Ishikawa (cell line): ENCODE measurements at regions not wholly inside any gene's neighbourhood (a gene's known extent, or its start where the extent isn't known, plus 50 kb on each side); places are given as distances from the start of the nearest gene placed in this dataset.
A peak's percentile ranks its signal among the peaks of the same experiment; 100 is the strongest.

ENCODE experiments used
- CEBPB ChIP-seq: IDR thresholded peaks from 2 replicates; pipeline ENCODE4 v1.6.1; 2012
- CREB1 ChIP-seq: IDR thresholded peaks from 2 replicates; pipeline ENCODE4 v1.6.1; 2012; ENCODE audit warnings: low read depth
- EGR1 ChIP-seq: IDR thresholded peaks from 2 replicates; pipeline ENCODE4 v1.6.1; 2012
- EP300 ChIP-seq: IDR thresholded peaks from 2 replicates; pipeline ENCODE4 v1.6.1; 2012; ENCODE audit warnings: borderline replicate concordance
- FOXM1 ChIP-seq: IDR thresholded peaks from 2 replicates; pipeline ENCODE4 v1.6.1; 2012; ENCODE audit warnings: low read depth, borderline replicate concordance
- MAX ChIP-seq: IDR thresholded peaks from 2 replicates; pipeline ENCODE4 v1.6.1; 2012
- NFIC ChIP-seq: IDR thresholded peaks from 2 replicates; pipeline ENCODE4 v1.6.1; 2012
- RAD21 ChIP-seq: IDR thresholded peaks from 2 replicates; pipeline ENCODE4 v1.6.1; 2012; ENCODE audit warnings: low read depth
- REST ChIP-seq: IDR thresholded peaks from 2 replicates; pipeline ENCODE4 v1.6.1; 2012; ENCODE audit warnings: low read depth, mild to moderate bottlenecking
- TAF1 ChIP-seq: IDR thresholded peaks from 2 replicates; pipeline ENCODE4 v1.6.1; 2012; ENCODE audit warnings: low read depth, mild to moderate bottlenecking
- TCF12 ChIP-seq: IDR thresholded peaks from 2 replicates; pipeline ENCODE4 v1.6.1; 2012; ENCODE audit warnings: low read depth
- TEAD4 ChIP-seq: IDR thresholded peaks from 2 replicates; pipeline ENCODE4 v1.6.1; 2012
- USF1 ChIP-seq: IDR thresholded peaks from 2 replicates; pipeline ENCODE4 v1.6.1; 2012
- YY1 ChIP-seq: IDR thresholded peaks from 2 replicates; pipeline ENCODE4 v1.6.1; 2012; ENCODE audit warnings: low read depth
- ZBTB7A ChIP-seq: IDR thresholded peaks from 2 replicates; pipeline ENCODE4 v1.6.1; 2012; ENCODE audit warnings: low read depth

GRCh38 chr2:129176375-129176774, 803.1 kb upstream of the RAB6C start:
- no peak for TF ChIP-seq EP300
- no peak for TF ChIP-seq CEBPB
- TF ChIP-seq RAD21 = no peak
- no peak for TF ChIP-seq ZBTB7A
- TF ChIP-seq TAF1 = no peak
- TF ChIP-seq TCF12 = no peak

GRCh38 chr2:129178356-129178755, 801.1 kb upstream of the RAB6C start:
- TF ChIP-seq EGR1 (no peak), MAX (peak; percentile 33; the same call in 1 of the 2 replicates), NFIC (peak; percentile 51), TEAD4 (peak; percentile 42), CREB1 (no peak), CEBPB (0 out of 2 replicates have a peak, but pooled peaks have one; percentile 6), RAD21 (no peak), EP300 (peak; percentile 21; the same call in 1 of the 2 replicates)

- no peak for TF ChIP-seq USF1
- no peak for TF ChIP-seq CEBPB
- no peak for TF ChIP-seq MAX
- no peak for TF ChIP-seq YY1
- no peak for TF ChIP-seq TEAD4
- no peak for TF ChIP-seq NFIC
- no peak for TF ChIP-seq TAF1
- no peak for TF ChIP-seq EP300
- TF ChIP-seq RAD21 = no peak
- TF ChIP-seq REST = no peak
- no peak for TF ChIP-seq EGR1
- TF ChIP-seq ZBTB7A = no peak
- TF ChIP-seq FOXM1 = no peak
- TF ChIP-seq CREB1 = no peak
- no peak for TF ChIP-seq TCF12
Measured at GRCh38 chr2:129179199-129179598, 800.3 kb upstream of the RAB6C start.

GRCh38 chr2:129180124-129180716, 799.2 kb upstream of the RAB6C start:
- TF ChIP-seq RAD21 (no peak), ZBTB7A (no peak), TCF12 (no peak), EP300 (no peak), REST (no peak), CEBPB (no peak)

GRCh38 chr2:129181433-129181832, 798.0 kb upstream of the RAB6C start:
- TF ChIP-seq CREB1 (no peak), EGR1 (no peak), TEAD4 (no peak), YY1 (no peak), USF1 (no peak), MAX (no peak), NFIC (no peak), REST (no peak), ZBTB7A (no peak), TAF1 (no peak), FOXM1 (no peak), RAD21 (no peak), EP300 (no peak), CEBPB (no peak), TCF12 (no peak)
